ENCODE measurements at regions not wholly inside any gene's neighbourhood (a gene's known extent, or its start where the extent isn't known, plus 50 kb on each side); places are given as distances from the start of the nearest gene placed in this dataset.

GRCh38 chr2:104052356-104052755 is 801.6 kb upstream of the POU3F3 start:
- no peaks in the 10 kb centered on the region for H3K27me3 Mint-ChIP-seq (ENCODE audit: unreplicated experiment)

DNA sequence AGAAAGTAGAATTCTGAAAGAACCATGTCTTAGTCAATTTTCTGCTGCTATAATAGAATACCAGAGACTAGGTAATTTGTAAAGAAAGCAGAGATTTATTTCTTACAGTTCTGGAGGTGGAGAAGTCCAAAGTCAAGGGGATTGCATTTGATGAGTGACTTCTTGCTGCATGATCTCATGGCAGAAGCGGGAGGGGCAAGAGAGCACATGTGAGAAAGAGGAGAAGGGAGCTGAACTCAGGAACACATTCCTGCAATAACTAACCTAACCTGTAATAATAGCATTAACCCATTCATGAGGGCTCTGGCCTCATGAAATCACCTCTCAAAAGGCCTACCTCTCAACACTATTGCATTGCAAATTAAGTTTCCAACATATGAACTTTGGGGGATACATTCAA is 797.5 kb upstream of the POU3F3 start:
- Mint-ChIP-seq H3K4me1 (ENCODE audit: low read depth, unreplicated experiment) (no peaks in the 10 kb centered on the region), H3K36me3 (ENCODE audit: insufficient read depth, unreplicated experiment) (no peaks in the 10 kb centered on the region), H3K27ac (ENCODE audit: unreplicated experiment) (no peak overlapping the region), H3K27me3 (ENCODE audit: unreplicated experiment) (no peaks in the 10 kb centered on the region), H3K4me3 (ENCODE audit: low read depth, unreplicated experiment) (no peak overlapping the region), H3K9me3 (ENCODE audit: low read depth, unreplicated experiment) (peaks cover 6% of the 10 kb centered on the region)
- no peak for TF ChIP-seq CTCF (IDR thresholded peaks at IDR 0.05; ENCODE audit: unreplicated experiment)
- BruUV-seq (replicated peaks), result no TSS peak
- intact Hi-C loops (cut with micrococcal nuclease; ENCODE audit: unreplicated experiment), result no loop called here
- CTCF ChIA-PET, result interaction anchor here (0.6 kb wide), 1 partner anchor 98 kb away, joined by 3 read pairs; no protein-coding TSS in a partner anchor
- no peak for DNase-seq

More at GRCh38 chr2:104052356-104052755, 801.6 kb upstream of the POU3F3 start:
- intact Hi-C loops (cut with micrococcal nuclease; ENCODE audit: unreplicated experiment), result no loop called here
- Mint-ChIP-seq H3K9me3 (ENCODE audit: low read depth, unreplicated experiment) (peaks cover 11% of the 10 kb centered on the region), H3K36me3 (ENCODE audit: insufficient read depth, unreplicated experiment) (no peaks in the 10 kb centered on the region), H3K4me1 (ENCODE audit: low read depth, unreplicated experiment) (no peaks in the 10 kb centered on the region), H3K4me3 (ENCODE audit: low read depth, unreplicated experiment) (no peak overlapping the region), H3K27ac (ENCODE audit: unreplicated experiment) (no peak overlapping the region)
- CTCF ChIA-PET, result no interaction called here
- no peak for TF ChIP-seq CTCF (IDR thresholded peaks at IDR 0.05; ENCODE audit: unreplicated experiment)
- BruUV-seq (replicated peaks), result no TSS peak
- DNase-seq, result no peak

- no TSS peak for BruUV-seq (replicated peaks)
- H3K9me3 Mint-ChIP-seq (ENCODE audit: low read depth, unreplicated experiment), result peaks cover 9% of the 10 kb centered on the region
- H3K36me3 Mint-ChIP-seq (ENCODE audit: insufficient read depth, unreplicated experiment), result no peaks in the 10 kb centered on the region
- CTCF ChIA-PET, result no interaction called here
- no peak overlapping the region for H3K27ac Mint-ChIP-seq (ENCODE audit: unreplicated experiment)
- H3K27me3 Mint-ChIP-seq (ENCODE audit: unreplicated experiment), result no peaks in the 10 kb centered on the region
- no peaks in the 10 kb centered on the region for H3K4me1 Mint-ChIP-seq (ENCODE audit: low read depth, unreplicated experiment)
- no peak for TF ChIP-seq CTCF (IDR thresholded peaks at IDR 0.05; ENCODE audit: unreplicated experiment)
- H3K4me3 Mint-ChIP-seq (ENCODE audit: low read depth, unreplicated experiment), result no peak overlapping the region
- intact Hi-C loops (cut with micrococcal nuclease; ENCODE audit: unreplicated experiment), result no loop called here
- no peak for DNase-seq
Measured at GRCh38 chr2:104068665-104069064, 785.2 kb upstream of the POU3F3 start.

DNA sequence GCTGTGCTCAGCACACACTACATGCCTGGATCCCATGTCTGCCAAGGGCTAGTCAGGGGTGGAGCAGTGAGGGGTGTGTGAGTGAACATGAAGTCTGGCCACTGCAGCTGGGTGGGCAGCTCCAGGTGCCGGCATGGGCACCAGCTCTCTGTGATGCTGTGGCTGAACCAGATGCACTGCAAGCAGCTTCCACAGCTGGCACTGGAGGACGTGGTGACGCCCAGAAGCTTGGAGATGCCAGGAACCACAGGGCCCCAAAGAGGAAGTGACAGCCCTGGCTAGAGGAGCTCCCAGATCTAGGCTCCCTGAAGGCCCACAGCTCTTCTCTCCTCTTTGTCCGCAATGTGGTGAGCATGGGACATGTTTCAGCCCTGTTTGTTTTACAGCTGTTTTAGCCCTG is 776.3 kb upstream of the POU3F3 start:
- H3K9me3 Mint-ChIP-seq (ENCODE audit: low read depth, unreplicated experiment), result peaks cover 9% of the 10 kb centered on the region
- DNase-seq, result no peak
- no peaks in the 10 kb centered on the region for H3K4me1 Mint-ChIP-seq (ENCODE audit: low read depth, unreplicated experiment)
- intact Hi-C loops (cut with micrococcal nuclease; ENCODE audit: unreplicated experiment), result no loop called here
- no peaks in the 10 kb centered on the region for H3K36me3 Mint-ChIP-seq (ENCODE audit: insufficient read depth, unreplicated experiment)
- BruUV-seq (replicated peaks), result no TSS peak
- no peak overlapping the region for H3K27ac Mint-ChIP-seq (ENCODE audit: unreplicated experiment)
- CTCF ChIA-PET, result no interaction called here
- no peak overlapping the region for H3K4me3 Mint-ChIP-seq (ENCODE audit: low read depth, unreplicated experiment)
- no peak for TF ChIP-seq CTCF (IDR thresholded peaks at IDR 0.05; ENCODE audit: unreplicated experiment)
- no peaks in the 10 kb centered on the region for H3K27me3 Mint-ChIP-seq (ENCODE audit: unreplicated experiment)

All from Calu3 (cell line).